ENCODE measurements at regions not wholly inside any gene's neighbourhood (a gene's known extent, or its start where the extent isn't known, plus 50 kb on each side); places are given as distances from the start of the nearest gene placed in this dataset.

DNA sequence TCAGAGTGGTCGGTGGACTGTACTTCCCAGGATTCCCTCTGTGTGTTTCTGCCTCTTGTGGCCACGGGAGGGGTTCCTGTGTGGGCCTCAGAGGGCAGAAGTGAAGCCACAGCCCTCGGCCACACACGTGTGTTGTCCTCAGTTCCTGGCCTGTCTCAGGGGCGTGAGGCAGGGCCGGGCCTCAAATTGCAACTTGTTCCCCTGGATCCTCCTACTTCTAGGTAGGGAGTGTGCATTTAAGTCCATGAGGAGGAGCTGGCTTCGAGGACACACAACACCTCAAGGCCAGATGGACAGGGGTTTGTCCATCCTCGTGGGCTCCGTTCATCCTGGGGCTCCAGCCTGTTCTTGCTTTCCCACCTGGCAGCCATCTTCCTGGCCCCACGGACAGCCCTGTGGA, 573.0 kb downstream of the TBC1D22A start:
- H3K9me3 Mint-ChIP-seq = peaks cover 5% of the 10 kb centered on the region in 2 donors
- Histone ChIP-seq H3K36me3 (ENCODE audit: control insufficient read depth, insufficient read depth, low read length) (no peaks in the 10 kb centered on the region), H3K27ac (ENCODE audit: low read length) (no peak overlapping the region), H3K27me3 (ENCODE audit: control insufficient read depth, insufficient read depth, low read length) (no peaks in the 10 kb centered on the region), H3K9me3 (ENCODE audit: control insufficient read depth, insufficient read depth, low read length) (no peaks in the 10 kb centered on the region), H3K4me1 (ENCODE audit: control insufficient read depth, insufficient read depth, low read length) (peaks cover 4% of the 10 kb centered on the region), H3K4me3 (ENCODE audit: low read length) (no peak overlapping the region)
- no peak overlapping the region for H3K4me3 Mint-ChIP-seq
- 51% methylated on average over 10 of the region's 10 CpGs for WGBS (ENCODE audit: insufficient coverage)
- H3K4me1 Mint-ChIP-seq = peaks cover 0 to 6% of the 10 kb centered on the region in 2 donors
- TF ChIP-seq, protein P1, sequence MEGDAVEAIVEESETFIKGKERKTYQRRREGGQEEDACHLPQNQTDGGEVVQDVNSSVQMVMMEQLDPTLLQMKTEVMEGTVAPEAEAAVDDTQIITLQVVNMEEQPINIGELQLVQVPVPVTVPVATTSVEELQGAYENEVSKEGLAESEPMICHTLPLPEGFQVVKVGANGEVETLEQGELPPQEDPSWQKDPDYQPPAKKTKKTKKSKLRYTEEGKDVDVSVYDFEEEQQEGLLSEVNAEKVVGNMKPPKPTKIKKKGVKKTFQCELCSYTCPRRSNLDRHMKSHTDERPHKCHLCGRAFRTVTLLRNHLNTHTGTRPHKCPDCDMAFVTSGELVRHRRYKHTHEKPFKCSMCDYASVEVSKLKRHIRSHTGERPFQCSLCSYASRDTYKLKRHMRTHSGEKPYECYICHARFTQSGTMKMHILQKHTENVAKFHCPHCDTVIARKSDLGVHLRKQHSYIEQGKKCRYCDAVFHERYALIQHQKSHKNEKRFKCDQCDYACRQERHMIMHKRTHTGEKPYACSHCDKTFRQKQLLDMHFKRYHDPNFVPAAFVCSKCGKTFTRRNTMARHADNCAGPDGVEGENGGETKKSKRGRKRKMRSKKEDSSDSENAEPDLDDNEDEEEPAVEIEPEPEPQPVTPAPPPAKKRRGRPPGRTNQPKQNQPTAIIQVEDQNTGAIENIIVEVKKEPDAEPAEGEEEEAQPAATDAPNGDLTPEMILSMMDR (IDR thresholded peaks at IDR 0.05) = no peak
- no peaks in the 10 kb centered on the region for H3K36me3 Mint-ChIP-seq
- DNase-seq = no peak
- intact Hi-C loops (cut with micrococcal nuclease) = no loop called here
- no peak overlapping the region for H3K27ac Mint-ChIP-seq
- peaks cover 11 to 12% of the 10 kb centered on the region in 2 donors for H3K27me3 Mint-ChIP-seq (ENCODE audit: low read depth in 2 of 2)
- no peak for ATAC-seq

DNA sequence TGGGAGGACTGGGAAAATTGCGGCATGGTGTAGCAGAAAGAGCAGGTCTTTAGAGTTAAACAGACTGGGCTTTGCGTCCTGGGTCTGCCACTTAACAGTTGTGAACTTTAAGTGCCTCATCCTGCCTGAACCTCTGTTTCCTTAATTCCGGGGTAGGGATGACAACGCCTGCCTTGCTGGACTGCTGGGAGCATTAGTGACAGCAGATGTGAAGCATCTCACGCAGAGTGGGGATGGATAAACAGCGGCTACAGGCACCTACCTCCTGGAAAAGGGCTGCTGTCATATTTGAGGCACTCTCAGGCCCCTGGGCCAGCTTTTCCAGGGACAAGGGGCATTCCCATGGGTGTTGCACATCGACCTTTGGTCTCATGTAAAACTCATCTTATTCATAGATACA, 572.2 kb downstream of the TBC1D22A start:
- peaks cover 0 to 9% of the 10 kb centered on the region in 2 donors for H3K4me1 Mint-ChIP-seq
- no peak overlapping the region for H3K4me3 Mint-ChIP-seq
- no peaks in the 10 kb centered on the region for H3K36me3 Mint-ChIP-seq
- ATAC-seq (no peak), DNase-seq (no peak)
- Histone ChIP-seq H3K9me3 (ENCODE audit: control insufficient read depth, insufficient read depth, low read length) (no peaks in the 10 kb centered on the region), H3K4me1 (ENCODE audit: control insufficient read depth, insufficient read depth, low read length) (peaks cover 4% of the 10 kb centered on the region), H3K27me3 (ENCODE audit: control insufficient read depth, insufficient read depth, low read length) (no peaks in the 10 kb centered on the region), H3K36me3 (ENCODE audit: control insufficient read depth, insufficient read depth, low read length) (no peaks in the 10 kb centered on the region), H3K27ac (ENCODE audit: low read length) (no peak overlapping the region), H3K4me3 (ENCODE audit: low read length) (no peak overlapping the region)
- H3K27me3 Mint-ChIP-seq (ENCODE audit: low read depth in 2 of 2) = peaks cover 12 to 13% of the 10 kb centered on the region in 2 donors
- no peak overlapping the region for H3K27ac Mint-ChIP-seq
- TF ChIP-seq, protein P1 (IDR thresholded peaks at IDR 0.05) = no peak
- WGBS (ENCODE audit: insufficient coverage) = 82% methylated on average over 7 of the region's 7 CpGs
- intact Hi-C loops (cut with micrococcal nuclease) = no loop called here
- H3K9me3 Mint-ChIP-seq = peaks cover 5% of the 10 kb centered on the region in 2 donors

DNA sequence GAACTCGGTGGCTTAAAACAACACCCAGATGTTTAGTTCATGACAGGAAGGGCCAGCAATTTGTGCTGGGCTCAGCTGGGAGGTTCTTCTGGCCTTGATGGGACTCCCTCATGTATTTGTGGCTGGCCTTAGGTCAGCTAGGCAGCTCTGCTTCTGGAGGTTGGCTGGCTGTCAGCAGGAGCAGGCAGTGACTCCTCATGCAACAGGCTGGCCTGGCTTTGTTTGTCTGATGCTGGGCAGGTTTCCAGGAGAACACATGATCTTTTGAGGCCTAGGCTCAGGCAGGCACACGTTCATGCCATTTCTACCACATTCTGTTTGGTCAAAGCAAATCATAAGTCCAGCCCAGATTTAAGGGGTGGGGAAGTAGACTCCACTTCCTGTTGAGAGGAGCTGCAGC, 571.2 kb downstream of the TBC1D22A start:
- intact Hi-C loops (cut with micrococcal nuclease) = no loop called here
- Mint-ChIP-seq H3K36me3 (no peaks in the 10 kb centered on the region), H3K27me3 (ENCODE audit: low read depth in 2 of 2) (peaks cover 13 to 16% of the 10 kb centered on the region in 2 donors), H3K4me3 (no peak overlapping the region), H3K4me1 (peaks cover 0 to 9% of the 10 kb centered on the region in 2 donors), H3K9me3 (peaks cover 5% of the 10 kb centered on the region in 2 donors), H3K27ac (no peak overlapping the region)
- Histone ChIP-seq H3K27ac (ENCODE audit: low read length) (no peak overlapping the region), H3K36me3 (ENCODE audit: control insufficient read depth, insufficient read depth, low read length) (no peaks in the 10 kb centered on the region), H3K27me3 (ENCODE audit: control insufficient read depth, insufficient read depth, low read length) (no peaks in the 10 kb centered on the region), H3K4me1 (ENCODE audit: control insufficient read depth, insufficient read depth, low read length) (peaks cover 4% of the 10 kb centered on the region), H3K4me3 (ENCODE audit: low read length) (no peak overlapping the region), H3K9me3 (ENCODE audit: control insufficient read depth, insufficient read depth, low read length) (no peaks in the 10 kb centered on the region)
- TF ChIP-seq, protein P1 (IDR thresholded peaks at IDR 0.05) = no peak
- DNase-seq (no peak), ATAC-seq (no peak)
- WGBS (ENCODE audit: insufficient coverage) = 54% methylated on average over 2 of the region's 2 CpGs

DNA sequence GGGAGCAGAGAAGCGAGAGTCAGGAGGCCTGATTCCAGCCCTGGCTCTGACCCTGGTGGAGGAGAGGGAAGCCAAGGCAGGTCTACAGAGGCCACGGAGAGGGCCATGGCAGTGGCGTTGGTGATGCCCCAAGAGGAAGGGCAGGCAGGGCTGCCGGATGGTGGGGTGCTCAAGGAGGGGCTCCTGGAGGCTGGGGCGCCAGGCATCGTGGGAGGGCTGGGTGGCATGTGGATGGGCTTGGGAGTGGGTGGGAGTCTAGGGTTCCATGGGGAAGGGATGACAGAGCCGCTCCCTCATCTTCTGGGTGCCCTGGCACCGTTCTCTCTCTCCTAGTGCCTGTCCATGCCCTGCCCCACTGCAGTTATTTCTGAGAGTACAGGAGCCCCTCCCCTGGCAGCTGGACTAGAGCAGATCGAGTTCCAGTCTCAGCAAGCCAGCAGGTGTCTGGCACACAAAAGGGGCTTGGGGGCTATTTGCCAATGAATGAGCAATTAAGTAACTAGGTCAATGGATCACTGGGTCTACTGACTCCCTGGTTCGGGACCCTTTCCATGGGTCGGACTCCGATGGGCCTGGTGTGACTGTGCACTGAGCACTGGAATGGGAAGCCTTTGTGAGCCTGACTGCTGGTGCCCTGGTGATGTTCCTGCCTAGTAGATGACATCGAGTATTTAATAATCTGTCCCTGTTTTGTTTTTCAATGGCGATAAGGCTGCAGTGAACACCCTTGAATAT, 570.0 kb downstream of the TBC1D22A start:
- ATAC-seq = no peak
- TF ChIP-seq, protein P1 (IDR thresholded peaks at IDR 0.05) = no peak
- Mint-ChIP-seq H3K9me3 (peaks cover 5% of the 10 kb centered on the region in 2 donors), H3K4me1 (peaks cover 0 to 9% of the 10 kb centered on the region in 2 donors), H3K27ac (no peak overlapping the region), H3K4me3 (no peak overlapping the region), H3K36me3 (no peaks in the 10 kb centered on the region), H3K27me3 (ENCODE audit: low read depth in 2 of 2) (peaks cover 13 to 17% of the 10 kb centered on the region in 2 donors)
- no peaks in the 10 kb centered on the region for H3K27me3 ChIP-seq (ENCODE audit: control insufficient read depth, insufficient read depth, low read length)
- 91% methylated on average over 14 of the region's 14 CpGs for WGBS (ENCODE audit: insufficient coverage)
- peaks cover 4% of the 10 kb centered on the region for H3K4me1 ChIP-seq (ENCODE audit: control insufficient read depth, insufficient read depth, low read length)
- no peak overlapping the region for H3K27ac ChIP-seq (ENCODE audit: low read length)
- intact Hi-C loops (cut with micrococcal nuclease) = no loop called here
- no peak for DNase-seq
- H3K4me3 ChIP-seq (ENCODE audit: low read length) = no peak overlapping the region
- H3K36me3 ChIP-seq (ENCODE audit: control insufficient read depth, insufficient read depth, low read length) = no peaks in the 10 kb centered on the region
- no peaks in the 10 kb centered on the region for H3K9me3 ChIP-seq (ENCODE audit: control insufficient read depth, insufficient read depth, low read length)
